Adipocyte (in vitro differentiated cells): ENCODE measurements at regions not wholly inside any gene's neighbourhood (a gene's known extent, or its start where the extent isn't known, plus 50 kb on each side); places are given as distances from the start of the nearest gene placed in this dataset.

Source experiments
- DNase-seq: peaks from one replicate; pipeline ENCODE4 v3.0.0-alpha.2; 2015; ENCODE audit warnings: low read depth
- H3K27me3 ChIP-seq: replicated peaks from 2 replicates; pipeline ENCODE4 v1.7.0; 2013; ENCODE audit warnings: mild to moderate bottlenecking, low read length, moderate library complexity; ENCODE audit not compliant: control insufficient read depth, insufficient read depth
- H3K36me3 ChIP-seq: 2 replicates; pipeline ENCODE4 v1.7.0; 2013; ENCODE audit warnings: low read length, mild to moderate bottlenecking, moderate library complexity; ENCODE audit not compliant: control insufficient read depth, insufficient read depth, severe bottlenecking
- H3K4me1 ChIP-seq: 2 replicates; pipeline ENCODE4 v1.7.0; 2013; ENCODE audit warnings: mild to moderate bottlenecking, low read length, moderate library complexity; ENCODE audit not compliant: control insufficient read depth, insufficient read depth
- H3K4me3 ChIP-seq: 2 replicates; pipeline ENCODE4 v1.7.0; 2013; ENCODE audit warnings: mild to moderate bottlenecking, low read length, moderate library complexity
- H3K9ac ChIP-seq: 2 replicates; pipeline ENCODE4 v1.7.0; 2013; ENCODE audit warnings: mild to moderate bottlenecking, low read length, moderate library complexity
- H3K9me3 ChIP-seq: 2 replicates; pipeline ENCODE4 v1.7.0; 2013; ENCODE audit warnings: mild to moderate bottlenecking, low read length, moderate library complexity; ENCODE audit not compliant: control insufficient read depth

DNA sequence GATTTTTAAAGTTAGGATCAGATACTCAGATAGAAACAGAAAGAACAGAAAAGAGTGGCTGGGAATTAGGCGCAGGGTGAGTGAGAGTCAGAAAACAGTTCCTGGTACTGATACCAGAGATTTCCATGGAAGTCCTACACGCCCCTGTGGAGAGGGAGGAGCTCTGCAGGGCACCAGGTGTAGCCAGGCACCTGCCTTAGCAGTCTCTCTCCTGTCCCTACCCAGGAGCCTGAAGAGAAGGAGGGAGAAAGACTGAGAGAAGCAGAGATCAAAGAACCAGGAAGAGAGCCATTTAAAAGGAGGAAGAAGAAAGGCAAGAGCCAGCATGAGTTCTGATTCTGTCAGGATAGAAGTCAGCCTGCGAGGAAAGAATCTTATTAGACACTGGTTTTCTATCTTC is 65.0 kb downstream of the CBLN1 start:
- Histone ChIP-seq H3K4me1 (no peaks in the 10 kb centered on the region), H3K4me3 (no peak overlapping the region), H3K9ac (no peak overlapping the region), H3K9me3 (no peaks in the 10 kb centered on the region), H3K36me3 (no peaks in the 10 kb centered on the region), H3K27me3 (no peaks in the 10 kb centered on the region)
- DNase-seq = no peak

DNA sequence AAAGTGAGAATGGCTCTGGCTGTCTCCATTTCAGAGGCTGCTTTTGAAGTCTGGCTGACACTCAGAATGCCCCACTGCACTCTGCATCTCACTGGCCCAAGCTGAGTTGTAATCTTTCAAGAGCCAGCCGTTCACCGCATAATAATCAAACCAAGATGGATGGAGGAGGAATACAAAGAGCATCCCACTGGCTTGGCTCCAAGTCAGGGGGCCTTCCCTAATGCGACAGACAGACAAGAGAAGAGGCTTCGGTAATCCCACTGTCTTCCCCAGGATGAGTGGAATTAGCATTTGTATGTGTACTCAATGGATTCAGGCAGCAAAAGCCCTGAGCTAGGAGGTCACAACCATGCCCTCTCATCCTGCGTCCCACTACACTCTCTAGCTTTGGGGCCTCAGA is 68.0 kb downstream of the CBLN1 start:
- H3K27me3 ChIP-seq = no peaks in the 10 kb centered on the region
- no peak for DNase-seq
- H3K4me1 ChIP-seq = no peaks in the 10 kb centered on the region
- no peak overlapping the region for H3K9ac ChIP-seq
- H3K9me3 ChIP-seq = no peaks in the 10 kb centered on the region
- no peaks in the 10 kb centered on the region for H3K36me3 ChIP-seq
- H3K4me3 ChIP-seq = no peak overlapping the region

DNA sequence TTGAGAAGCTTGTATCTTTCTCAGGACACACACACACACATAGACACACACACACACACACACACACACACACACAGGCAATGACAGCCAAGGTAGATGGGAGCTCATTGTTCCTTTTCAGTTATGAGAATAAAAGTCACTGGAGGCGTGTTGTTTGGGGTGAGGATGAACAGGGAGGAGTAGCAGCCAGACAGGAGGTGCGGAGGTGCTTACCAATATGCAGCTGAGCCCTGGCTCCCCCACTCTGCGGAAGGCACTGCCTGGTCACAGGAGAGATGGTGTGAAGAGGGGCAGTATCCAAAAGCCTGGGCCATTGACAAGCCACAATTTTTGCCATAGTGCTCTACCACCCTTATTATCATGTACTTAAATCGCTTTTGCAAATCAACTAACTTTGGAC is 77.4 kb downstream of the CBLN1 start:
- Histone ChIP-seq H3K9ac (no peak overlapping the region), H3K4me3 (no peak overlapping the region), H3K9me3 (no peaks in the 10 kb centered on the region), H3K36me3 (no peaks in the 10 kb centered on the region), H3K27me3 (no peaks in the 10 kb centered on the region), H3K4me1 (no peaks in the 10 kb centered on the region)
- no peak for DNase-seq

DNA sequence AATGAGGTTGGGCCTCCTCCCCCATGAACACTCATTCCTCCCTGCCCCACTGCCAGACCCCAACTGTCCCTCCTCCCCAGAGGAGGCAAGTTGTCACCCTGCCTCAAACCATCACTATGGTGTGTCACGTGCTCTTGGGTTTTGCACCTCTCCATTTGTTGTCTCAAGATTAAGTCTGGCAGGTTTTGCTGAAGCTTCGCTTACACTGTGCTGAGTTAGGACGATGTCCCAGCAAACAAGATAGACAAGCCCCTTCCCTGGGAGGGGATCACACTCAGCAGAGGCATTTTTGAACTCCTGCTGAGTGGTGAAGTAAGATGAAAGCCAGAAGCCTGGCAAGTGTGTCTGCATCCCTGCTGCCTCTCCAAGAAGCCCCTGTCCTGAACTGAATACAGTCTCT is 78.3 kb downstream of the CBLN1 start:
- Histone ChIP-seq H3K36me3 (no peaks in the 10 kb centered on the region), H3K4me3 (no peak overlapping the region), H3K9me3 (no peaks in the 10 kb centered on the region), H3K27me3 (no peaks in the 10 kb centered on the region), H3K4me1 (no peaks in the 10 kb centered on the region), H3K9ac (no peak overlapping the region)
- no peak for DNase-seq

DNA sequence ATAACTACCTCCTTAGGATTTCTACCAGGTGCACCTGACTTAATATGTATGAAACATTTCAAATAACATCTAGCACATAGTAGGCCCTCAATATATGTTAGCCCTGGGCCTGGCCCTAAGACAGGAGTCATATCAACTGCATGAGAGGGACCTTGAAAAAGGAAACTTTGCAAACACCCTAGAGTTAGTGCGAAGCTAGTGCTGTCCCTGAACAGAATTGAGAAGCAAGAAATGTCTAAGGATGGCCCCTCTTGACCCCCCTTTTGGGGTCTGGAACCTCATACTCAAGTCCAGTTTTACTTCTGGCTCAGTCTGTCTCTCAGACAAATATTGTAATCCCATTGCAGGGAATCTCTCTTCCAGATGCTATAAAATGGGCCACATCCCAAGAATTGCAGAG is 80.5 kb downstream of the CBLN1 start:
- Histone ChIP-seq H3K36me3 (no peaks in the 10 kb centered on the region), H3K4me3 (no peak overlapping the region), H3K9me3 (no peaks in the 10 kb centered on the region), H3K27me3 (peaks cover 5% of the 10 kb centered on the region), H3K9ac (no peak overlapping the region), H3K4me1 (no peaks in the 10 kb centered on the region)
- DNase-seq = no peak

DNA sequence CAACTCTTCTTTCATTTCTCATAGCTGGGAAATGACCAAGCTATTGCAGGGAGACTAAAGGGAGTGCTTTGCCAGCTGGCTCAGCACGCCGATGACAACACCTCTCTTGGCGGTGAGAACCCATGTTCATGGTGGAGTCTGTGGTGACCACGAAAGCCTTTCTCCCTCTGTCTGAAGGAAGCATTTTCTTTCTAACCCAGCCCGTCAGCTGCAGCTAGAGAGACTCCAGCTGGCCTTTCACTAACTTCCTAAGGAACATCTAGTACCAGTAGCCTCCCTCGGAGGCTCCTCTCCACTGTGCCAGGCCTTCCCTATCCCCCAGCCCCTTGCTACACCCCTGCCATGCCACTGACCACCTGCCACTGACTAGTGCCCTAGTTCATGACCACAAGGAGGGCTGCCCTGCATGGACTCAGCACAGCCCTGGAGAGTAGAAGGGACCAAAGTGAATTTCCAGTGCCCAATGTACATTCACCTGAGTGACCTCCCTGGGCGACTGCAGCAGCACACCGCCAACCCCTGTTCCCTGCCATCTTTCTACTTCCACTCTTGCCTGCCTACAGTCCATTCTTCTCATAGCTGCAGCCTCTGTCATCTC is 81.3 kb downstream of the CBLN1 start:
- no peaks in the 10 kb centered on the region for H3K4me1 ChIP-seq
- H3K9ac ChIP-seq = no peak overlapping the region
- no peaks in the 10 kb centered on the region for H3K9me3 ChIP-seq
- H3K27me3 ChIP-seq = peaks cover 5% of the 10 kb centered on the region
- H3K4me3 ChIP-seq = no peak overlapping the region
- DNase-seq = no peak
- no peaks in the 10 kb centered on the region for H3K36me3 ChIP-seq

DNA sequence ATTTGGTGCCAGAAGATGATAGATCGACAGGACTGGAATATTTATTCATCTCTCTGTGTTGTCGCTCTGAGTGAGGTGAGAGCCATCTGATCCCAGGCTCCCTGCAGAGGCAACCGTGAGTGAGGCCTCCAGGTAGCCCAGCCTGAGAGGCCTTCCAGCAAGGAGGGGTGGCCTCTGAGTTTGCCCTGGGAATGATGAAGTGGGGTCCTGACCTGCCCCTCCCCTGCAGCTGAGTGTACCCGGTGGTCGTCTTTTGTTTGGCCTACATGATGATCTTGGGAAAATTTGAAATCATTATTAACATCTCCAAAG is 86.4 kb downstream of the CBLN1 start:
- H3K4me1 ChIP-seq = no peaks in the 10 kb centered on the region
- peaks cover 5% of the 10 kb centered on the region for H3K27me3 ChIP-seq
- no peak overlapping the region for H3K4me3 ChIP-seq
- no peak overlapping the region for H3K9ac ChIP-seq
- H3K9me3 ChIP-seq = no peaks in the 10 kb centered on the region
- DNase-seq = no peak
- H3K36me3 ChIP-seq = no peaks in the 10 kb centered on the region

DNA sequence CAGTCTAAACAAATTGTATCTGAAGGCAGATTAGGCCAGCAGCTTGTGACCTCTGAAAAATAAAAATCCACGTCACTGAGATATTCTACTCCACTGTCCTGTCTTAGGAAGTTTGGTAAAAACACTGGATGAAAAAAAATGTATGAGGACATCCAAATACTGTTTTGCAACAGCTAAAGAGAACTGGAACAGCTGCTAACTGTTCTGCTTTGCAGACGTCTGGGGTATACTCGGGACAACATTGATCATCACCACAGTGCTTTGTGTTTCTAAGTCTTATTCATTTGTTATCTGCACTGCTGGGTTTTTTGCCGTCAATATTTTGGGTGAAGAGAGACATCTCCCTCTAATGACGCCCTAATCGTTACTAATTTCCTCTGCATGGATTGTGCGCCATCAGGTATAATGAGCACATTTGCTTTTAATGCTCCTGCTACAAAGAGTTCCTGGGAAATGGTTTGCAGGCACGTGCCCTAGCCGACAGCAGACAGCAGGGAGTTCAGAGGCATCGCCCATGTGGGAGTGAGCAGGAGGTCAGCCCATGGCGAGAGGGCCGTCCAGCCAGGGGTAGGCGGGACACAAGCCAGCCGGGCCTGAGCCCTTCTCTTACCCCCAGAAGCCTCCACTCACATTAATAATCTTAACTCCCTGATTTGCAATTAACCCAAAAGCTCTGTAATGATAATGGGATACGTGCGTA is 87.0 kb downstream of the CBLN1 start:
- DNase-seq = no peak

DNA sequence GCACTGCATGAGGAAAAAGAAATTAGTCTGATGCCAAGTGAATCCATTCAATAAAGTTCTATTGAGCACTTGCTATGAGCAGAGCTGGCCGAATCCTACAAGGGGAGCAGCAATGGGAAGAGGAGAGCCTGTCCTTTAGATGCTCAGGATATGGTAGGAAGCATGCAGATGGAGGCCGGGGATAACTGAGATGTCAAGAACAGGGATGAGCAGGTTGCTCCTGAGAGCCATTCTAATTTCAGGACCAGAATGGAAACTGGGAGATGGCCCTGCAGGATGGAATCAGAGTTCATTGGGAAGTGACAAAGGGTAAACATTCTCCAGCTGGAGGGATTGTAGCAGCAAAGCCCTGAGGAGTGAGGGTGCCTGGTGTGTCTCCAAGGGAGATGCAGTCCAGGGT is 88.0 kb downstream of the CBLN1 start:
- no peak overlapping the region for H3K9ac ChIP-seq
- H3K4me1 ChIP-seq = no peaks in the 10 kb centered on the region
- H3K9me3 ChIP-seq = no peaks in the 10 kb centered on the region
- no peak overlapping the region for H3K4me3 ChIP-seq
- H3K36me3 ChIP-seq = no peaks in the 10 kb centered on the region
- no peak for DNase-seq
- peaks cover 8% of the 10 kb centered on the region for H3K27me3 ChIP-seq

More for the DNA sequence above, 87.0 kb downstream of the CBLN1 start:
- no peaks in the 10 kb centered on the region for H3K9me3 ChIP-seq
- H3K4me1 ChIP-seq = no peaks in the 10 kb centered on the region
- no peak overlapping the region for H3K9ac ChIP-seq
- H3K4me3 ChIP-seq = no peak overlapping the region
- no peaks in the 10 kb centered on the region for H3K36me3 ChIP-seq
- H3K27me3 ChIP-seq = peaks cover 8% of the 10 kb centered on the region

GRCh38 chr16:49189286-49189685 is 92.4 kb downstream of the CBLN1 start:
- Histone ChIP-seq H3K36me3 (no peaks in the 10 kb centered on the region), H3K4me3 (no peak overlapping the region), H3K9me3 (peaks cover 10% of the 10 kb centered on the region), H3K9ac (no peak overlapping the region), H3K4me1 (no peaks in the 10 kb centered on the region), H3K27me3 (peaks cover 3% of the 10 kb centered on the region)
- no peak for DNase-seq

DNA sequence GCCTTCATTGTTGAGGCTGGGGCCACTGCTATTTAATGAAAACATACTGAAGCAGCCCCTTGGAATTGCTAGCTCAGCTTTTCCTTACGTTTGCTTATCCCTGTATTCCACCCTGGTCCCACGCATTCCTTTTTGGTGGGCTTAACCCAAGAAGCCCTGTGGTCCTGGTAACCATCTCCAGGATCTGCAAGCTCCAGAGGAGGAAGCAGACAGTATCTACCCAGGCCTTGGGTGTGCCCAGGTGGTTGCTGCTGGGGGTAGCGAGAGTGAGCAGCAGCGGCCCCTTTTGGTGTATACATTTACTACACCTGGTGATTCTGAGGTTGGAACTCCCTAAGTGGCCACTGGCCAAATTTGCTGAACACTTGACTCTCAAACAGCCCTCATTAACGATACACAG is 97.7 kb downstream of the CBLN1 start:
- DNase-seq = no peak
- peaks cover 15% of the 10 kb centered on the region for H3K27me3 ChIP-seq
- H3K36me3 ChIP-seq = no peaks in the 10 kb centered on the region
- H3K4me1 ChIP-seq = no peaks in the 10 kb centered on the region
- H3K4me3 ChIP-seq = no peak overlapping the region
- no peak overlapping the region for H3K9ac ChIP-seq
- peaks cover 10% of the 10 kb centered on the region for H3K9me3 ChIP-seq
